Hepatocyte (in vitro differentiated cells): ENCODE measurements at regions not wholly inside any gene's neighbourhood (a gene's known extent, or its start where the extent isn't known, plus 50 kb on each side); places are given as distances from the start of the nearest gene placed in this dataset.

Experiments
- EZH2 ChIP-seq: fragments of 200-600 bp; sonication (generic); IDR thresholded peaks from 2 replicates; pipeline ENCODE4 v1.6.1; 2016; ENCODE audit warnings: antibody characterized with exemption, mild to moderate bottlenecking, borderline replicate concordance
- EZH2phosphoT487 ChIP-seq: fragments of 200-600 bp; sonication (generic); IDR thresholded peaks from one replicate; pipeline ENCODE4 v1.6.1; 2018; ENCODE audit warnings: antibody characterized with exemption, mild to moderate bottlenecking, low read depth, moderate library complexity; ENCODE audit not compliant: unreplicated experiment, severe bottlenecking
- TF ChIP-seq, protein P1 (sequence below): fragments of 200-600 bp; sonication (generic); IDR thresholded peaks from 2 replicates; pipeline ENCODE4 v1.5.1; 2016; ENCODE audit warnings: antibody characterized with exemption, mild to moderate bottlenecking; ENCODE audit not compliant: poor library complexity

DNA sequence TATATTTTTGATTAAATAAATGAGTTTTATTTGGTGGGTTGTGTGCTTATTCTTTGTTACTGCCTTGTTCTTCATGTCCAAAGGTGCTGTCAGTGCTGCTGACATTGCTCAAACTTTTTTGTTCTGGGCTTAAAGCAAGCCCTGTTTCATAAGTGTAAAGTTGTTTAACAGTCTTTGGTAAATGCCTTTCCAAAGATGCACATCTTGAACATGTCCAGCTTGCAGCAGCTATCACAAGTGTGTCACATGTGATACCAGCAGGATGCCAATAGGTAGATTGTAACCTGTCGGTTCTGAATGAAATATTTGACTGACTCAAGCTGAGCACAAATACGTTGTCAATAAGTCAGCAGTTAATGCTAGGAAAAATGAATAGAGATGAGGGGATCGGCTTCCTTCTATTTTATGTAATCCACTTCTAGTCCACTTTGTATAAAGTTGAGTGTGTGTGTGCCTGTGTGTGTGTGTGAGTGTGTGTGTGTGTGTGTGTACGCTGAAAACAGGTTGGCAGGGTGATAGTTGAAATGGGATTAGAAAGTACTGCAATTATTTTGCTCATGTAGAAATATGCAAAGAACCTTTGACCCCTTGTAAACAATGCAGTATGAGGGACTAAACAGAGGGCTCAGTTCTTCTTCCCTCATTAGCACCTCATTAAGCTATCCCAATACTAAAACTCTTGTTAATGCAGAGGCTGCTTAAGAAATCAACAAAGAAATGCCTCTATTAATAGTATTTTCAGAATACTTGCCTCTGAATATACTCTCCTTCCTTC is 986.5 kb downstream of the TUSC7 start:
- TF ChIP-seq, protein P1, sequence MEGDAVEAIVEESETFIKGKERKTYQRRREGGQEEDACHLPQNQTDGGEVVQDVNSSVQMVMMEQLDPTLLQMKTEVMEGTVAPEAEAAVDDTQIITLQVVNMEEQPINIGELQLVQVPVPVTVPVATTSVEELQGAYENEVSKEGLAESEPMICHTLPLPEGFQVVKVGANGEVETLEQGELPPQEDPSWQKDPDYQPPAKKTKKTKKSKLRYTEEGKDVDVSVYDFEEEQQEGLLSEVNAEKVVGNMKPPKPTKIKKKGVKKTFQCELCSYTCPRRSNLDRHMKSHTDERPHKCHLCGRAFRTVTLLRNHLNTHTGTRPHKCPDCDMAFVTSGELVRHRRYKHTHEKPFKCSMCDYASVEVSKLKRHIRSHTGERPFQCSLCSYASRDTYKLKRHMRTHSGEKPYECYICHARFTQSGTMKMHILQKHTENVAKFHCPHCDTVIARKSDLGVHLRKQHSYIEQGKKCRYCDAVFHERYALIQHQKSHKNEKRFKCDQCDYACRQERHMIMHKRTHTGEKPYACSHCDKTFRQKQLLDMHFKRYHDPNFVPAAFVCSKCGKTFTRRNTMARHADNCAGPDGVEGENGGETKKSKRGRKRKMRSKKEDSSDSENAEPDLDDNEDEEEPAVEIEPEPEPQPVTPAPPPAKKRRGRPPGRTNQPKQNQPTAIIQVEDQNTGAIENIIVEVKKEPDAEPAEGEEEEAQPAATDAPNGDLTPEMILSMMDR: no peak
- TF ChIP-seq EZH2 (no peak), EZH2phosphoT487 (no peak)
